HepG2 (cell line): ENCODE measurements at regions not wholly inside any gene's neighbourhood (a gene's known extent, or its start where the extent isn't known, plus 50 kb on each side); places are given as distances from the start of the nearest gene placed in this dataset.

Source experiments
- FOXO1 ChIP-seq: sonication (generic); formaldehyde crosslinking; IDR thresholded peaks from 2 replicates; pipeline ENCODE4 v1.4.0; 2020; ENCODE audit warnings: missing genetic modification reagents
- KLF16 ChIP-seq, 2 experiments: sonication (generic) in 1 of 2; formaldehyde crosslinking in 1 of 2; IDR thresholded peaks; 2 replicates each; pipeline versions ENCODE4 v1.6.1 to v1.8.0; 2016 to 2023; ENCODE audit warnings: missing genetic modification reagents in 2 of 2, missing compliant biosample characterization in 1 of 2
- RFXAP ChIP-seq: sonication (generic); formaldehyde crosslinking; IDR thresholded peaks from 2 replicates; pipeline ENCODE4 v1.4.0; 2020; ENCODE audit warnings: missing genetic modification reagents, borderline replicate concordance
- SETDB1 ChIP-seq: sonication (generic); formaldehyde crosslinking; IDR thresholded peaks from 2 replicates; pipeline ENCODE4 v1.5.1; 2020; ENCODE audit warnings: missing genetic modification reagents, mild to moderate bottlenecking, borderline replicate concordance
- SMC3 ChIP-seq: IDR thresholded peaks from 2 replicates; pipeline ENCODE4 v1.6.1; 2011; ENCODE audit warnings: low read length, improper control_type of control experiment
- ZNF547 ChIP-seq: sonication (generic); formaldehyde crosslinking; IDR thresholded peaks from 2 replicates; pipeline ENCODE4 v1.5.1; 2020; ENCODE audit warnings: mild to moderate bottlenecking, missing genetic modification reagents
- TF ChIP-seq, protein P1 (sequence below): sonication (generic); formaldehyde crosslinking; IDR thresholded peaks from 2 replicates; pipeline ENCODE4 v1.5.0; 2020; ENCODE audit warnings: mild to moderate bottlenecking, missing genetic modification reagents, moderate library complexity

DNA sequence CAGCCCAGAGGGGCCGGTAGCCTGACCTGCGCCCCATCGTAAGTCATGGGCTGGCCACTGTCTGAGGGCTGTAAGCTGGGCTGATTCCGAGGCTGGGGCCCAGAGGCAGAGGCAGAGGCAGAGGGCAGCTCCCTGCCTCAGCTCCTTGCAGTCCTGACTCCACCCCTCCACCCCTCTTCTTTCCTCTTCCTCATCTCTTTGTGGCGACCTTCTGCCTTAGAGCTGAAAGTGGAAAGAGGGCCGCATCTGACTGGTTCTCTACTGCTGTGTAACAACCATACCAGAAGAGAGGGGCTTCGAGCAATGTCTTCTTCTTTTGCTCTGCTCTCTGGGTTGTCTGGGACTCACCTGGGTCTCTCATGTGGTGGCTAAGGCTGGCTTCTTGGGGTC, 179.1 kb downstream of the RPS24 start:
- no peak for TF ChIP-seq SMC3
- no peak for TF ChIP-seq KLF16 (CRISPR knock-in tag; IDR thresholded peaks at IDR 0.05)
- TF ChIP-seq, protein P1, sequence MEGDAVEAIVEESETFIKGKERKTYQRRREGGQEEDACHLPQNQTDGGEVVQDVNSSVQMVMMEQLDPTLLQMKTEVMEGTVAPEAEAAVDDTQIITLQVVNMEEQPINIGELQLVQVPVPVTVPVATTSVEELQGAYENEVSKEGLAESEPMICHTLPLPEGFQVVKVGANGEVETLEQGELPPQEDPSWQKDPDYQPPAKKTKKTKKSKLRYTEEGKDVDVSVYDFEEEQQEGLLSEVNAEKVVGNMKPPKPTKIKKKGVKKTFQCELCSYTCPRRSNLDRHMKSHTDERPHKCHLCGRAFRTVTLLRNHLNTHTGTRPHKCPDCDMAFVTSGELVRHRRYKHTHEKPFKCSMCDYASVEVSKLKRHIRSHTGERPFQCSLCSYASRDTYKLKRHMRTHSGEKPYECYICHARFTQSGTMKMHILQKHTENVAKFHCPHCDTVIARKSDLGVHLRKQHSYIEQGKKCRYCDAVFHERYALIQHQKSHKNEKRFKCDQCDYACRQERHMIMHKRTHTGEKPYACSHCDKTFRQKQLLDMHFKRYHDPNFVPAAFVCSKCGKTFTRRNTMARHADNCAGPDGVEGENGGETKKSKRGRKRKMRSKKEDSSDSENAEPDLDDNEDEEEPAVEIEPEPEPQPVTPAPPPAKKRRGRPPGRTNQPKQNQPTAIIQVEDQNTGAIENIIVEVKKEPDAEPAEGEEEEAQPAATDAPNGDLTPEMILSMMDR, result no peak
- no peak for TF ChIP-seq FOXO1 (CRISPR knock-in tag)
- no peak for TF ChIP-seq RFXAP (CRISPR knock-in tag)
- TF ChIP-seq SETDB1 (CRISPR knock-in tag), result no peak
- TF ChIP-seq ZNF547, result no peak
